CD14-positive monocyte (primary cell): ENCODE measurements at regions not wholly inside any gene's neighbourhood (a gene's known extent, or its start where the extent isn't known, plus 50 kb on each side); places are given as distances from the start of the nearest gene placed in this dataset.
"Not testable (repeated sequence)": the region's sequence is repeated elsewhere in the genome, so short reads cannot be mapped to it uniquely, and the experiment has no call there.

Experiments
- DNase-seq, 3 donors: peaks; one replicate each; pipeline ENCODE4 v3.0.0-alpha.2; 2011 to 2022
- H2AFZ ChIP-seq: 2 replicates; pipeline ENCODE4 v1.6.0; 2012; ENCODE audit warnings: mild to moderate bottlenecking, low read depth, low read length, inconsistent platforms; ENCODE audit not compliant: insufficient read depth, poor library complexity, severe bottlenecking
- H3K27ac ChIP-seq, 2 donors: 1 replicate in 1 of 2; 2 replicates in 1 of 2; pipeline ENCODE4 v1.5.1; 2012 to 2013; ENCODE audit warnings: low read length in 2 of 2, control low read depth in 1 of 2, inconsistent platforms in 1 of 2, low read depth in 1 of 2, mild to moderate bottlenecking in 1 of 2
- H3K27me3 ChIP-seq, 2 donors: one replicate each; pipeline versions ENCODE4 v1.6.0 to v1.6.1; 2011 to 2013; ENCODE audit warnings: low read length in 2 of 2; ENCODE audit not compliant: control insufficient read depth in 2 of 2, insufficient read depth in 2 of 2
- H3K36me3 ChIP-seq, 2 donors: replicated peaks in 1 of 2; 1 replicate in 1 of 2; 2 replicates in 1 of 2; pipeline versions ENCODE4 v1.5.1 to v1.6.1; 2012 to 2013; ENCODE audit warnings: low read length in 2 of 2, control low read depth in 1 of 2, inconsistent platforms in 1 of 2, mild to moderate bottlenecking in 1 of 2; ENCODE audit not compliant: insufficient read depth in 2 of 2, control insufficient read depth in 1 of 2
- H3K4me1 ChIP-seq, 2 donors: 1 replicate in 1 of 2; 2 replicates in 1 of 2; pipeline versions ENCODE4 v1.5.1 to v1.6.1; 2012 to 2013; ENCODE audit warnings: low read length in 2 of 2, control low read depth in 1 of 2, inconsistent platforms in 1 of 2, mild to moderate bottlenecking in 1 of 2, moderate library complexity in 1 of 2; ENCODE audit not compliant: insufficient read depth in 2 of 2, control insufficient read depth in 1 of 2
- H3K4me2 ChIP-seq: replicated peaks from 2 replicates; pipeline ENCODE3; 2012; ENCODE audit warnings: low read length, moderate library complexity, mild to moderate bottlenecking; ENCODE audit not compliant: poor library complexity, severe bottlenecking; ENCODE audit errors: extremely low read depth
- H3K4me3 ChIP-seq, 3 experiments: fragments of 200-600 bp in 1 of 3; sonication (generic) in 1 of 3; replicated peaks in 1 of 3; 1 replicate in 2 of 3; 2 replicates in 1 of 3; pipeline ENCODE4 v1.5.1; 2011 to 2013; ENCODE audit warnings: low read length in 3 of 3, mild to moderate bottlenecking in 3 of 3, control low read depth in 2 of 3, low read depth in 2 of 3, inconsistent platforms in 1 of 3, moderate library complexity in 1 of 3
- H3K79me2 ChIP-seq: 2 replicates; pipeline ENCODE4 v1.6.0; 2012; ENCODE audit warnings: mild to moderate bottlenecking, control low read depth, inconsistent platforms, low read length, moderate library complexity; ENCODE audit not compliant: insufficient read depth
- H3K9ac ChIP-seq: 2 replicates; pipeline ENCODE4 v1.6.0; 2017; ENCODE audit warnings: low read length, mild to moderate bottlenecking; ENCODE audit not compliant: insufficient read depth, poor library complexity, severe bottlenecking
- H3K9me3 ChIP-seq, 2 donors: replicated peaks in 1 of 2; 1 replicate in 1 of 2; 2 replicates in 1 of 2; pipeline versions ENCODE4 v1.5.1 to v1.6.1; 2012 to 2013; ENCODE audit warnings: low read length in 2 of 2, control low read depth in 1 of 2; ENCODE audit not compliant: control insufficient read depth in 1 of 2, insufficient read depth in 1 of 2
- H4K20me1 ChIP-seq: 2 replicates; pipeline ENCODE4 v1.6.0; 2012; ENCODE audit warnings: mild to moderate bottlenecking, low read length, control low read depth, moderate library complexity; ENCODE audit not compliant: insufficient read depth
- H3K27ac Mint-ChIP-seq, 7 donors: one replicate each; pipeline ENCODE4 v1.8.0; 2020; ENCODE audit warnings: mild to moderate bottlenecking in 7 of 7, mixed read lengths in 7 of 7, moderate library complexity in 6 of 7, inconsistent platforms in 2 of 7
- H3K27me3 Mint-ChIP-seq, 3 donors: one replicate each; pipeline ENCODE4 v1.8.0; 2021 to 2022; ENCODE audit warnings: low read depth in 3 of 3, mild to moderate bottlenecking in 3 of 3, mixed read lengths in 3 of 3, moderate library complexity in 3 of 3, inconsistent platforms in 1 of 3
- H3K36me3 Mint-ChIP-seq, 2 donors: one replicate each; pipeline ENCODE4 v1.8.0; 2020; ENCODE audit warnings: mixed read lengths in 2 of 2, inconsistent platforms in 1 of 2, mild to moderate bottlenecking in 1 of 2
- H3K4me1 Mint-ChIP-seq: one replicate; pipeline ENCODE4 v1.8.0; 2020; ENCODE audit warnings: mild to moderate bottlenecking, mixed read lengths
- H3K4me3 Mint-ChIP-seq, 2 donors: one replicate each; pipeline ENCODE4 v1.8.0; 2020; ENCODE audit warnings: mild to moderate bottlenecking in 2 of 2, mixed read lengths in 2 of 2, moderate library complexity in 1 of 2
- H3K9me3 Mint-ChIP-seq, 7 donors: one replicate each; pipeline ENCODE4 v1.8.0; 2020 to 2022; ENCODE audit warnings: mixed read lengths in 7 of 7, mild to moderate bottlenecking in 6 of 7, moderate library complexity in 6 of 7, inconsistent platforms in 2 of 7
- WGBS: methylation state at CpG from one replicate; pipeline ENCODE4 v1.1.5; 2013; ENCODE audit warnings: missing lambda C conversion rate; ENCODE audit not compliant: insufficient coverage; 5-methylcytosine and 5-hydroxymethylcytosine counted together
- intact Hi-C, 2 donors: fragments of 100-400 bp; cut with micrococcal nuclease; formaldehyde crosslinking; loops; one replicate each; pipeline versions ENCODE4 v1.15.0 to v1.15.1; 2023
- TF ChIP-seq, protein P1 (sequence below): fragments of 200-600 bp; IDR thresholded peaks from one replicate; pipeline ENCODE4 v1.8.0; 2022; ENCODE audit warnings: antibody characterized with exemption, mild to moderate bottlenecking

GRCh38 chr5:117604845-117605244 is 1030.2 kb upstream of the SEMA6A start:
- Histone ChIP-seq H3K27me3 (no peaks in the 10 kb centered on the region), H3K9ac (no peak overlapping the region), H3K36me3 (no peaks in the 10 kb centered on the region), H3K4me2 (no peak overlapping the region), H4K20me1 (no peaks in the 10 kb centered on the region), H3K79me2 (no peaks in the 10 kb centered on the region), H3K4me3 (no peak overlapping the region), H3K4me1 (no peaks in the 10 kb centered on the region), H2AFZ (no peak overlapping the region), H3K9me3 (no peaks in the 10 kb centered on the region), H3K27ac (no peak overlapping the region)
- H3K27ac Mint-ChIP-seq: no peak overlapping the region
- H3K4me1 Mint-ChIP-seq: no peaks in the 10 kb centered on the region
- no CpG with 5 or more reads among the region's 2 CpGs for whole genome bisulfite sequencing
- H3K9me3 Mint-ChIP-seq: peaks cover 3 to 15% (median 5%) of the 10 kb centered on the region in 7 donors
- DNase-seq: no peak
- no peaks in the 10 kb centered on the region for H3K27me3 Mint-ChIP-seq
- no peaks in the 10 kb centered on the region for H3K36me3 Mint-ChIP-seq
- intact Hi-C loops: no loop called here
- H3K4me3 Mint-ChIP-seq: no peak overlapping the region
- TF ChIP-seq, protein P1, sequence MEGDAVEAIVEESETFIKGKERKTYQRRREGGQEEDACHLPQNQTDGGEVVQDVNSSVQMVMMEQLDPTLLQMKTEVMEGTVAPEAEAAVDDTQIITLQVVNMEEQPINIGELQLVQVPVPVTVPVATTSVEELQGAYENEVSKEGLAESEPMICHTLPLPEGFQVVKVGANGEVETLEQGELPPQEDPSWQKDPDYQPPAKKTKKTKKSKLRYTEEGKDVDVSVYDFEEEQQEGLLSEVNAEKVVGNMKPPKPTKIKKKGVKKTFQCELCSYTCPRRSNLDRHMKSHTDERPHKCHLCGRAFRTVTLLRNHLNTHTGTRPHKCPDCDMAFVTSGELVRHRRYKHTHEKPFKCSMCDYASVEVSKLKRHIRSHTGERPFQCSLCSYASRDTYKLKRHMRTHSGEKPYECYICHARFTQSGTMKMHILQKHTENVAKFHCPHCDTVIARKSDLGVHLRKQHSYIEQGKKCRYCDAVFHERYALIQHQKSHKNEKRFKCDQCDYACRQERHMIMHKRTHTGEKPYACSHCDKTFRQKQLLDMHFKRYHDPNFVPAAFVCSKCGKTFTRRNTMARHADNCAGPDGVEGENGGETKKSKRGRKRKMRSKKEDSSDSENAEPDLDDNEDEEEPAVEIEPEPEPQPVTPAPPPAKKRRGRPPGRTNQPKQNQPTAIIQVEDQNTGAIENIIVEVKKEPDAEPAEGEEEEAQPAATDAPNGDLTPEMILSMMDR: no peak

GRCh38 chr5:117599811-117600210 is 1025.2 kb upstream of the SEMA6A start:
- intact Hi-C loops: not testable (repeated sequence)
- WGBS: 97% methylated on average over 5 of the region's 36 CpGs

More at GRCh38 chr5:117599811-117600210, 1025.2 kb upstream of the SEMA6A start:
- DNase-seq, H3K9me3 ChIP-seq, H2AFZ ChIP-seq, H3K4me2 ChIP-seq, H3K4me1 Mint-ChIP-seq, H3K27me3 Mint-ChIP-seq, H3K36me3 ChIP-seq, H3K4me3 Mint-ChIP-seq, H3K9ac ChIP-seq, H3K9me3 Mint-ChIP-seq, H4K20me1 ChIP-seq, H3K79me2 ChIP-seq, H3K27me3 ChIP-seq, H3K27ac ChIP-seq, H3K4me1 ChIP-seq, H3K27ac Mint-ChIP-seq, H3K4me3 ChIP-seq, H3K36me3 Mint-ChIP-seq: not testable (repeated sequence)
